ENCODE measurements at regions not wholly inside any gene's neighbourhood (a gene's known extent, or its start where the extent isn't known, plus 50 kb on each side); places are given as distances from the start of the nearest gene placed in this dataset.

- no peak for DNase-seq
Measured at GRCh38 chr13:105660561-105660960, 874.9 kb downstream of the EFNB2 start.

- no peak for DNase-seq
Measured at GRCh38 chr13:105658431-105658830, 877.0 kb downstream of the EFNB2 start.

GRCh38 chr13:105655046-105655445 lies 880.4 kb downstream of the EFNB2 start:
- DNase-seq: no peak

- DNase-seq: no peak
Measured at GRCh38 chr13:105643966-105644365, 891.5 kb downstream of the EFNB2 start.

- DNase-seq: no peak
Measured at GRCh38 chr13:105642511-105642958, 892.9 kb downstream of the EFNB2 start.

- no peak for DNase-seq
Measured at GRCh38 chr13:105641121-105641520, 894.3 kb downstream of the EFNB2 start.

- DNase-seq: no peak
Measured at GRCh38 chr13:105638426-105638825, 897.0 kb downstream of the EFNB2 start.

- no peak for DNase-seq
Measured at GRCh38 chr13:105634059-105634458, 901.4 kb downstream of the EFNB2 start.

GRCh38 chr13:105630431-105630830 lies 905.0 kb downstream of the EFNB2 start:
- no peak for DNase-seq

GRCh38 chr13:105627270-105627669 lies 908.2 kb downstream of the EFNB2 start:
- DNase-seq: no peak

GRCh38 chr13:105625691-105626090 lies 909.8 kb downstream of the EFNB2 start:
- DNase-seq: no peak

- no peak for DNase-seq
Measured at GRCh38 chr13:105616333-105617075, 919.0 kb downstream of the EFNB2 start.

GRCh38 chr13:105612541-105612940 lies 922.9 kb downstream of the EFNB2 start:
- no peak for DNase-seq

GRCh38 chr13:105611424-105611823 lies 924.0 kb downstream of the EFNB2 start:
- DNase-seq: no peak

- DNase-seq: no peak
Measured at GRCh38 chr13:105608104-105608503, 927.4 kb downstream of the EFNB2 start.

- no peak for DNase-seq
Measured at GRCh38 chr13:105607426-105607825, 928.0 kb downstream of the EFNB2 start.

GRCh38 chr13:105607016-105607415 lies 928.4 kb downstream of the EFNB2 start:
- DNase-seq: no peak

- no peak for DNase-seq
Measured at GRCh38 chr13:105602956-105603670, 932.3 kb downstream of the EFNB2 start.

- no peak for DNase-seq
Measured at GRCh38 chr13:105599477-105600037, 935.9 kb downstream of the EFNB2 start.

- no peak for DNase-seq
Measured at GRCh38 chr13:105598529-105598928, 936.9 kb downstream of the EFNB2 start.

- DNase-seq: no peak
Measured at GRCh38 chr13:105597573-105597972, 937.9 kb downstream of the EFNB2 start.

- no peak for DNase-seq
Measured at GRCh38 chr13:105595471-105595870, 940.0 kb downstream of the EFNB2 start.

GRCh38 chr13:105591277-105591676 lies 944.2 kb downstream of the EFNB2 start:
- no peak for DNase-seq

GRCh38 chr13:105587786-105588185 lies 947.7 kb downstream of the EFNB2 start:
- no peak for DNase-seq

Measured in femur (tissue), 1 donor.